Skin epidermis (tissue), 12 donors: ENCODE measurements at regions not wholly inside any gene's neighbourhood (a gene's known extent, or its start where the extent isn't known, plus 50 kb on each side); places are given as distances from the start of the nearest gene placed in this dataset.
"Not testable (repeated sequence)": the region's sequence is repeated elsewhere in the genome, so short reads cannot be mapped to it uniquely, and the experiment has no call there.

ENCODE experiments used
- H3K27ac ChIP-seq, 21 experiments: fragments of 200-600 bp; sonication (generic) in 11 of 21; one replicate each; pipeline ENCODE4 v1.5.0; 2020; ENCODE audit warnings: mild to moderate bottlenecking in 3 of 21, inconsistent platforms in 2 of 21, moderate library complexity in 2 of 21
- H3K4me3 ChIP-seq, 7 experiments: fragments of 200-600 bp; sonication (generic) in 2 of 7; one replicate each; pipeline ENCODE4 v1.5.0; 2020; ENCODE audit warnings: inconsistent platforms in 2 of 7, mild to moderate bottlenecking in 2 of 7, moderate library complexity in 1 of 7

DNA sequence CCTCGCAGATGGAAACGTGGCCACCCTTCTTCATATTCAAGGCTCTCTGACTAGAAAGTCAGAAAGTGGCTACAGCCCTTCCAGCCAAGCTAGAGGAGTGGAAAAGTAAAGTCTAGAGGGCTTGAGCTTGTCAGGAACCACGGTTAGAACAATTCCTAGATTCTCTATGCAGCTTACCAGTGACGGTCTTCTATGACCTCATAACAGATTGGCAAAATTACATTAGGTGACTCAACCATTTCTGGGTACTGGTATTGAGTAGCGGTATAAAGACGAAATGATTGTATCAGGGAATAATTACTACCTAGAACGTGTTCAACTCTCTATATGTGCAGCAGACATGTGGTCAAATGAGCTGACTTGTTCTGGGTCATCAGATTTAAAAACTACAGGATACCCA is 155.0 kb upstream of the RUNX1 start:
- no peak overlapping the region for H3K4me3 ChIP-seq
- peak overlapping the region in 10 of 21 experiments; percentile 3 to 81 (median 43) for H3K27ac ChIP-seq

DNA sequence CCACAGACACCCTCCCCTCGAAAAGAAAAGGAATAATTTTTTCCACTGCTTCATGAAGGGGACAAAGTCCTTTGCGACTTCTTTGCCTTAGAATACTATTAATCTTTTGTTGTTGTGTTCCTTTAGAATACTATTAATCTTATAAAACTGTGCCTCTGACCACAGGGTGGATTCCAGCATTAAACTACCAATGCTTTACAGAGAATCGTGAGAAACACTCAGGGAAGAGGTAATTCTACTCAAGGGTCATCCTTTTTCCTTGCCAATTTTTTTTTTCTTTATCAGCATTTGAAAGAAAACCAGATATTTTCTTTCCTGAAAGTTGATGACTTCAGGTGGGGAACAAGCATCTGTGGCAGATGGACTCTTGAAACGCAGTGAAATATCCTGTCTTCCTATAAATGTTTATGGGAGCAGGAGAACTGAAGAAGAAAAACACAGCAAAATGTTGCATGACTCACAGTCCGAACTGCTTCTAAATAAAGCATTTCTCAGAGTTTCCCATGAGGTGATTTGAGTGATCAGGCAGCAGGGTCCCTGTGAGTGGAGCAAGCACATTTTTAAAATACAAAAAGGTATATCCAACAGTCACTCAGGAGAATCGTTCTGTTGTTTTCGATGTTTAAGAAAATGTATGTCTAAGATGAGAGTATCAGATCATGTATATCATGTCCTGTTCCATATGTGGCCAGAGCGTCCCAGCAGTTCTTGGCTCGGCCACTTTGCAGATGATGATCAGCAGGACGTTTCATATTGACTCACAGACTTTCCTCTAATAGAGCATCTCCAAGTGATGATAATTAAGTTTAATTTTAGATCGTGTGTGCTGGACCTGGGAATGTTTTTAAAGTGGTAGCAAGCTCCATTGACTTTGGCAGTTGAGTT is 154.2 kb upstream of the RUNX1 start:
- H3K4me3 ChIP-seq = no peak overlapping the region
- H3K27ac ChIP-seq = peak overlapping the region in 12 of 21 experiments; percentile 5 to 81 (median 36)

GRCh38 chr21:35202431-35202830 is 153.3 kb upstream of the RUNX1 start:
- H3K27ac ChIP-seq = peak overlapping the region in 9 of 21 experiments; percentile 5 to 81 (median 47)
- no peak overlapping the region for H3K4me3 ChIP-seq

DNA sequence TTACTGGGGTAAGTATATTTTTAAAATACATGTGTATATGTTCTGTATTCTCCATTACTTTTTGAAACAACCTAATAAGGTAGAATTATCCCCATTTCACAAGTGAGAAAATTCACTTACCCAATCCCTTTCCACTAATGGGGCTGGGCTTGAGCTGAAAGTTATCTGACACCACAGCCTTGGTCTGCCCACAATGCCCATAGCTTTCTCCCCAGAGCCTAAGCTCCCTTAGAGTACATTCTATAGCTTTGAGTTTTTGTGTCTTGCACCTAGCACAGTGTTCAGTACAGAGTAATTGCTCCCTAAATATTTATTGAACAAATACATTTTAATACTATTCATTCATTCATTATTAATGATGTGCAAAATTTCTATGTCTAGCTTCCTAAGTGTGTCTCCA is 152.7 kb upstream of the RUNX1 start:
- peak overlapping the region in 4 of 21 experiments; percentile 47 to 81 (median 72) for H3K27ac ChIP-seq
- H3K4me3 ChIP-seq = no peak overlapping the region

DNA sequence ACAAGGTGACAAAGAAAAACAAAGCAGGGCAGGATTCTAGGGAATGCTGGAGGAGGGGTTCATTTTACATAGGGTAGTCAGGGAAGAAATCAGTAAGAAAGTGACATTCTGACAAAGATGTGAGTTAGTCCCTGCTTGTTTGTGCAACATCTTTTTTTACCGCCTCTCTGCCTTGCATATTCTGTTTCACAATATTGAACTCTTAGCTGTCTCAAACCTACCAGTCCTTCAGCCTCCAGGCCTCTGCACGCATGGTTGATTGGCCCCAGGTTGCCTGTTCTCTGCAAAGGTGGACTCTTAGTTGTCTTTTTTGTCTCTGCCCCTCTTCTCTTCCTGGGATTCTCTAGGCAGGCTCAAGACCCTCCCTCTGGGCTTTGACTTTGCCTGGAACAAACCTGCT is 152.2 kb upstream of the RUNX1 start:
- Histone ChIP-seq H3K27ac (peak overlapping the region in 2 of 21 experiments; percentile 51 to 81), H3K4me3 (no peak overlapping the region)

GRCh38 chr21:35199733-35200015 is 150.6 kb upstream of the RUNX1 start:
- H3K4me3 ChIP-seq = no peak overlapping the region
- peak overlapping the region in 3 of 21 experiments; percentile 2 to 73 (median 31) for H3K27ac ChIP-seq

GRCh38 chr21:35198982-35199732 is 150.1 kb upstream of the RUNX1 start:
- no peak overlapping the region for H3K4me3 ChIP-seq
- H3K27ac ChIP-seq = peak overlapping the region in 7 of 21 experiments; percentile 2 to 73 (median 41)

DNA sequence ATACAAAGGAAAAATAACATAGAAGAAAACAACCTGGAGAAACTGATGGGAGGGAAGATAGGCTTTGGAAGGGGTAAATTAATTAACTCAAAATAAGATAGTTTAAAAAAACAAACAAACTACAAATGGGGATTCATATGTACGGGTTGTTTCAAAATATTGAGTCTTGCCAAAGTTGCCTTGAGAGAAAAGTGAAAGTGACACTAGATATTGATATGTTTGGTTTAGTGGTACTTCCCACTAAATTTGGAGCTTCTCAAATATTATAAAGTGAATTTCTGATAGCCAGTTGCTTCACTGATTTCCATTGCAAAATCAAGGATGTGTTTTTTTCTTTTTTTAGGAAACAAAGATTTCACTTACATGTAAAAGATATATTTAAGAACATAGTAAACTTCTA is 149.5 kb upstream of the RUNX1 start:
- peak overlapping the region in 5 of 21 experiments; percentile 2 to 73 (median 57) for H3K27ac ChIP-seq
- H3K4me3 ChIP-seq = no peak overlapping the region

DNA sequence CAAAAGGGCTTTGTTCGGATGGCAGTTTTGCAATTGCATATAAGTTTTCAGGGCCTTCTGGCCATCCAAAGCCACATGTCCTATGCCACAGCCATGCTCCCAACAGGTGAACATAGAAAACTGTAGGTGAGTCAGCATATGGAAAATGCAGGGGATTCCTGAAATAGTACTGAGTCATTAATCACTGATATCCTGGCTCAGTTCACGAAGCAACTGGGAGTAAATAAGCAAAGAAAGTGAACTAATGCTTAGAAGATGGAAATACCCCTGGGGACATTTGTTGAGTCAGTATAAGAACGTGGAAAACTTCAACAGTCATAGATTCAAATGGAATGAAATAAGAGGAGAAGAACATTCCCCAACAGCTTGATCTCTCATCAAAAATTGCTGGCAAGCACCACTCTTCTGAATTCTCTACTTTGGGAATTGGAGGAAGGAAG is 148.9 kb upstream of the RUNX1 start:
- peak overlapping the region in 8 of 21 experiments; percentile 9 to 73 (median 48) for H3K27ac ChIP-seq

GRCh38 chr21:35197191-35197590 is 148.1 kb upstream of the RUNX1 start:
- peak overlapping the region in 6 of 21 experiments; percentile 9 to 73 (median 49) for H3K27ac ChIP-seq
- H3K4me3 ChIP-seq = no peak overlapping the region

More for the DNA sequence above, 148.9 kb upstream of the RUNX1 start:
- H3K4me3 ChIP-seq = no peak overlapping the region

DNA sequence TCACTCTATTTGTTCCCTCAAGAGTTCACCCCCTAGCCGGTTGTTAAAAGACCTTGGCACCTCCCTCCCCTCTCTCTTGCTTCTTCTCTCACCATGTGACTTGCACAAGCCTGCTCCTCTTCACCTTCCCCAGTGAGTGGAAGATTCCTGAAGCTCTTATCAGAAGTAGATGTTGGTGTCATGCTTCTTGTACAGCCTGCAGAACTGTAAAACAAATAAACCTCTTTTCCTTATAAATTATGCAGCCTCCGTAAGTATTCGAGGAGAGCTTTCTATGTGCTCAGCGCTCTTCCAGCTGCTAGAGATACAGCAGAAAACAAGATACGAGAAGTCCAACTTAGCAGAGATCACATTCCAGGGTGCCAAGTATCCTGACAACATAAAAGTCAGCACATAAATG is 147.0 kb upstream of the RUNX1 start:
- peak overlapping the region in 1 of 21 experiments; percentile 16 for H3K27ac ChIP-seq
- no peak overlapping the region for H3K4me3 ChIP-seq

DNA sequence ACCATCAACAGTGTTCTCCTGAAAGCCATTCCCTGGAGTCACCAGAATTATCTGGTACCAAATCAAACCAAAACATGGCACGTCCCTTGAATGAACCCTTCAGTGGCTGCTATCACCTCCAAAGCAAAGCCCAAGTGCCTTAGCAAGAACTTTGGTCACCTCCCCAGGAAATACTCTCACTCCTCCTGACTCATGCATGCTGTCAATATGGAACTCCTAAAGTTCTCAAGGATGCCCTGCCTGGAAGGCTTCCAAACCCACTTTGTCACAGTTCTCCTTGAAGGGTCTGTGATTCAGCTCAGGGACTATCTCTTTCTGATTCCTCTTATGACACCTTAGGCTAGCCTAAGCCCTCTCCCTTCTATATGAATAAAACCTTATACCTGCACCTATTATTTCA is 146.1 kb upstream of the RUNX1 start:
- Histone ChIP-seq H3K4me3 (no peak overlapping the region), H3K27ac (no peak overlapping the region)

GRCh38 chr21:35191754-35192153 is 142.7 kb upstream of the RUNX1 start:
- no peak overlapping the region for H3K4me3 ChIP-seq
- H3K27ac ChIP-seq = no peak overlapping the region

GRCh38 chr21:35191128-35191527 is 142.0 kb upstream of the RUNX1 start:
- Histone ChIP-seq H3K4me3 (no peak overlapping the region), H3K27ac (peak overlapping the region in 2 of 21 experiments; percentile 56 to 63)

- Histone ChIP-seq H3K27ac (peak overlapping the region in 4 of 21 experiments; percentile 20 to 63 (median 58)), H3K4me3 (no peak overlapping the region)
Measured at GRCh38 chr21:35190201-35190701, 141.1 kb upstream of the RUNX1 start.

- Histone ChIP-seq H3K27ac (peak overlapping the region in 11 of 21 experiments; percentile 20 to 63 (median 41)), H3K4me3 (no peak overlapping the region)
Measured at GRCh38 chr21:35189077-35189863, 140.2 kb upstream of the RUNX1 start.

DNA sequence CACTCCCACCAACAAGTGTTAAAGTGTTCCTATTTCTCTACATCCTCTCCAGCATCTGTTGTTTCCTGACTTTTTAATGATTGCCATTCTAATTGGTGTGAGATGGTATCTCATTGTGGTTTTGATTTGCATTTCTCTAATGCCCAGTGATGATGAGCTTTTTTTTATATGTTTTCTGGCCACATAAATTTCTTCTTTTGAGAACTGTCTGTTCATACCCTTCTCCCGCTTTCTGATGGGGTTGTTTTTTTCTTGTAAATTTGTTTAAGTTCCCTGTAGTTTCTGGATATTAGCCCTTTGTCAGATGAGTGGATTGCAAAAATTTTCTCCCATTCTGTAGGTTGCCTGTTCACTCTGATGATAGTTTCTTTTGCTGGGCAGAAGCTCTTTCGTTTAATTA is 134.3 kb upstream of the RUNX1 start:
- not testable (repeated sequence) for H3K4me3 ChIP-seq

GRCh38 chr21:35179990-35180540 is 131.0 kb upstream of the RUNX1 start:
- Histone ChIP-seq H3K4me3 (no peak overlapping the region), H3K27ac (no peak overlapping the region)

More for the DNA sequence above, 134.3 kb upstream of the RUNX1 start:
- not testable (repeated sequence) for H3K27ac ChIP-seq

- Histone ChIP-seq H3K27ac (no peak overlapping the region), H3K4me3 (no peak overlapping the region)
Measured at GRCh38 chr21:35178827-35179226, 129.7 kb upstream of the RUNX1 start.
